Heart right ventricle (tissue), 16 donors: ENCODE measurements at regions not wholly inside any gene's neighbourhood (a gene's known extent, or its start where the extent isn't known, plus 50 kb on each side); places are given as distances from the start of the nearest gene placed in this dataset.
"Not testable (repeated sequence)": the region's sequence is repeated elsewhere in the genome, so short reads cannot be mapped to it uniquely, and the experiment has no call there.

Experiments used
- ATAC-seq, 8 donors: fragments of 200-7000 bp; cut with Tn5 transposase; one replicate each; pipeline ENCODE4 v1.9.1; 2020; ENCODE audit warnings: mild to moderate bottlenecking in 8 of 8, moderate library complexity in 8 of 8, moderate number of reproducible peaks in 1 of 8
- DNase-seq, 2 donors: peaks; one replicate each; pipeline ENCODE4 v3.0.0-alpha.2; 2020
- H3K27ac ChIP-seq, 10 donors: fragments of 200-600 bp; sonication (generic) in 2 of 10; one replicate each; pipeline versions ENCODE4 v1.5.0 to v1.8.0; 2020 to 2022; ENCODE audit warnings: mild to moderate bottlenecking in 3 of 10
- H3K27me3 ChIP-seq, 7 donors: fragments of 200-600 bp; one replicate each; pipeline ENCODE4 v1.8.0; 2021 to 2022; ENCODE audit warnings: mild to moderate bottlenecking in 2 of 7
- H3K36me3 ChIP-seq, 9 donors: fragments of 200-600 bp; sonication (generic) in 1 of 9; one replicate each; pipeline versions ENCODE4 v1.5.0 to v1.8.0; 2020 to 2022; ENCODE audit warnings: mild to moderate bottlenecking in 2 of 9
- H3K4me1 ChIP-seq, 9 donors: fragments of 200-600 bp; sonication (generic) in 1 of 9; one replicate each; pipeline versions ENCODE4 v1.5.0 to v1.8.0; 2020 to 2022; ENCODE audit warnings: mild to moderate bottlenecking in 4 of 9
- H3K4me3 ChIP-seq, 10 donors: fragments of 200-600 bp; sonication (generic) in 2 of 10; one replicate each; pipeline versions ENCODE4 v1.5.0 to v1.8.0; 2020 to 2022; ENCODE audit warnings: mild to moderate bottlenecking in 7 of 10, moderate library complexity in 2 of 10
- H3K9me3 ChIP-seq, 11 donors: fragments of 200-600 bp in 10 of 11; sonication (generic) in 2 of 11; one replicate each; pipeline versions ENCODE4 v1.5.0 to v1.8.0; 2013 to 2022; ENCODE audit warnings: mild to moderate bottlenecking in 2 of 11, control low read depth in 1 of 11, moderate library complexity in 1 of 11
- WGBS, 2 donors: extraction: QIAGEN DNeasy Blood & Tissue Kit; methylation state at CpG; one replicate each; pipeline ENCODE4 v1.1.7; 2013; ENCODE audit warnings: inconsistent platforms in 1 of 2; 5-methylcytosine and 5-hydroxymethylcytosine counted together
- intact Hi-C, 10 donors: fragments of 100-400 bp; cut with DNase I; formaldehyde crosslinking; loops; one replicate each; pipeline versions ENCODE4 v1.11.1 to v1.14.2; 2022
- TF ChIP-seq, protein P1 (sequence below), 9 donors: fragments of 200-600 bp; sonication (generic) in 2 of 9; IDR thresholded peaks; one replicate each; pipeline versions ENCODE4 v1.5.0 to v1.8.0; 2021 to 2022; ENCODE audit warnings: antibody characterized with exemption in 9 of 9, mild to moderate bottlenecking in 5 of 9, moderate library complexity in 1 of 9
- donor health status: Arrhythmogenic right ventricular cardiomyopathy.
- donor health status: ischemic (EF 13 %, LVEDD 7.1; RV severe dilation, severe dysfunction).
- donor health status: healthy with polysubstance abuse.
- donor health status: DM: no; HTN: yes; CAD: no.
- donor health status: DM: no; HTN: no; CAD: no.
- donor health status: ischemic (EF 25% LVEDD 6.9; RV normal size, moderate dysfunction).
- donor health status: ischemic (EF 25% LVEDD 5.7; RV mildly dilated, moderate dysfunction).
- donor health status: healthy.
- donor health status: DM: yes; HTN: yes; CAD: no.
- donor health status: Ischemic cardiomyopathy.
- donor health status: ischemic (EF 35%, LVEDD 5.7; RV mildly dilated, moderate dysfunction).
- donor health status: nonischemic (EF 11% LVEDD 7.7; RV severe dilation, severe dysfunction).
- donor health status: DM: yes; HTN: yes; CAD: no.
- donor health status: PGD.
- donor health status: ischemic (EF 29% LVEDD 5.4; RV normal size, mild dysfunction).
- donor health status: nonischemic (EF 23%, LVEDD 6.1; RV moderate dilation, normal function).

DNA sequence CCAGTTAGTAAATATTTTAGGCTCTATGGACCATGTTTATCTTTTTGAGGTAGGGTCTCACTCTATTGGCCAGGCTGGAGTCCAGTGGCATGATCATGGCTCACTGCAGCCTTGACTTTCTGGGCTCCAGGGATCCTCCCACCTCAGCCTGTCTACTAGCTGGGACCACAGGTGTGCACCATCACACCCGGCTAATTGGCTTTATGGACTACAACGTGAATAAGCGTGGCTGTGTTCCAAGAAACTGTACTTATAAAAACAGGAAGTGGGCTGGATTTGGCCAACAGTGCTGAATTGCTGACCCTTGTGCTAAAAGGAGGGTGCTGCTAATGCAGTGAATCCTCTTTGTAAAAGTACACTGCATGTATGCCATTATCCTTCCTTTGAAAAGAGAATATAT is 111.7 kb upstream of the CDK13 start:
- WGBS, 2 donors: 16 to 19% methylated on average over 3 of the region's 3 CpGs
- Histone ChIP-seq H3K27me3 (peaks cover 0 to 32% (median 0%) of the 10 kb centered on the region in 7 donors), H3K27ac (no peak overlapping the region), H3K4me3 (no peak overlapping the region), H3K9me3 (no peaks in the 10 kb centered on the region), H3K36me3 (no peaks in the 10 kb centered on the region), H3K4me1 (peaks cover 0 to 16% (median 6%) of the 10 kb centered on the region in 9 donors)
- intact Hi-C loops: no loop called here
- DNase-seq: peak in 1 of 2 donors; percentile 23
- TF ChIP-seq, protein P1, sequence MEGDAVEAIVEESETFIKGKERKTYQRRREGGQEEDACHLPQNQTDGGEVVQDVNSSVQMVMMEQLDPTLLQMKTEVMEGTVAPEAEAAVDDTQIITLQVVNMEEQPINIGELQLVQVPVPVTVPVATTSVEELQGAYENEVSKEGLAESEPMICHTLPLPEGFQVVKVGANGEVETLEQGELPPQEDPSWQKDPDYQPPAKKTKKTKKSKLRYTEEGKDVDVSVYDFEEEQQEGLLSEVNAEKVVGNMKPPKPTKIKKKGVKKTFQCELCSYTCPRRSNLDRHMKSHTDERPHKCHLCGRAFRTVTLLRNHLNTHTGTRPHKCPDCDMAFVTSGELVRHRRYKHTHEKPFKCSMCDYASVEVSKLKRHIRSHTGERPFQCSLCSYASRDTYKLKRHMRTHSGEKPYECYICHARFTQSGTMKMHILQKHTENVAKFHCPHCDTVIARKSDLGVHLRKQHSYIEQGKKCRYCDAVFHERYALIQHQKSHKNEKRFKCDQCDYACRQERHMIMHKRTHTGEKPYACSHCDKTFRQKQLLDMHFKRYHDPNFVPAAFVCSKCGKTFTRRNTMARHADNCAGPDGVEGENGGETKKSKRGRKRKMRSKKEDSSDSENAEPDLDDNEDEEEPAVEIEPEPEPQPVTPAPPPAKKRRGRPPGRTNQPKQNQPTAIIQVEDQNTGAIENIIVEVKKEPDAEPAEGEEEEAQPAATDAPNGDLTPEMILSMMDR (IDR thresholded peaks at IDR 0.05): no peak
- peak in 2 of 8 donors; percentile 37 to 59 for ATAC-seq

DNA sequence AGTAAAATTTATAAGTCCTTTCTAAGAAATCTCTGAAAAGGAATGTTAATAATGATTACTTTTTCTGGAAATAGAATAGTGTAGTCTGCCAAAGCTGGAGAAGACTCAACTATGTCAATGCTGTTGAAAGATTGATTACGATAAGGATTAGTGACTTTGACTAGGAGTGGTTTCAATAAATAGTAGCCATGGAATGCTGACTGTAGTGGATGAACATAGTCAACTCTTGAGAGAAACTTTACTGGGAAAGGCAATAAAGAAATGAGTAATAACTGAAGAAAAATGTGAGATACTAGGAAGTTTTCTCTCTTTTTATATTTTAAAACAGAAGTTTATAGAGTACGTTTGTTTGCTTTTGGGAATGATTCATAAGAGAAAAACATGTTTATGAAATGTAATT is 105.0 kb upstream of the CDK13 start:
- TF ChIP-seq, protein P1 (IDR thresholded peaks at IDR 0.05): no peak
- WGBS, 2 donors: 88 to 89% methylated on average over 2 of the region's 2 CpGs

DNA sequence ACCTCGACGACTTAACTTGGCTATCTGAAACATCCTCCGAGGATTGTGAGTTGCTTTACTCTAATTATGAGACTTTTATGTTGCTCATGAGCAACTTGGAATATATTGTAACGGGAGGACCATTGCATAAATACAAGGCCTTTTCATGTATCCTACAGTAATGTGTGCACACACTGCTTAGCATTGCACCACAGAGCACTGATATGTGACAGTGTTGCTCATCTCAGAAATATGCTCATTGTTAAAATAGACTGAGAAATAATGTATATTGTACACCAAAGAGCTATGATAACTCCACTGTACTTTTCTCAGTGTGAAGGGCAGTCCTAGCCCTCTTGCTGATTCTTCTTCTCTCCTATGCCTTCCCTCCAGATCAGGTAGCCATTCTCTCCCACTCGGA is 102.8 kb upstream of the CDK13 start:
- Histone ChIP-seq H3K27ac (no peak overlapping the region), H3K36me3 (no peaks in the 10 kb centered on the region), H3K27me3 (peaks cover 0 to 13% (median 8%) of the 10 kb centered on the region in 7 donors), H3K4me1 (no peaks in the 10 kb centered on the region), H3K4me3 (no peak overlapping the region), H3K9me3 (no peaks in the 10 kb centered on the region)
- TF ChIP-seq, protein P1 (IDR thresholded peaks at IDR 0.05): no peak
- DNase-seq: no peak
- ATAC-seq: no peak
- 87 to 91% methylated on average over 5 of the region's 5 CpGs for WGBS, 2 donors
- intact Hi-C loops: no loop called here

More for the DNA sequence above, 105.0 kb upstream of the CDK13 start:
- intact Hi-C loops: no loop called here
- DNase-seq: no peak
- Histone ChIP-seq H3K4me3 (no peak overlapping the region), H3K4me1 (no peaks in the 10 kb centered on the region), H3K36me3 (no peaks in the 10 kb centered on the region), H3K27me3 (no peaks in the 10 kb centered on the region), H3K9me3 (no peaks in the 10 kb centered on the region), H3K27ac (no peak overlapping the region)
- no peak for ATAC-seq

DNA sequence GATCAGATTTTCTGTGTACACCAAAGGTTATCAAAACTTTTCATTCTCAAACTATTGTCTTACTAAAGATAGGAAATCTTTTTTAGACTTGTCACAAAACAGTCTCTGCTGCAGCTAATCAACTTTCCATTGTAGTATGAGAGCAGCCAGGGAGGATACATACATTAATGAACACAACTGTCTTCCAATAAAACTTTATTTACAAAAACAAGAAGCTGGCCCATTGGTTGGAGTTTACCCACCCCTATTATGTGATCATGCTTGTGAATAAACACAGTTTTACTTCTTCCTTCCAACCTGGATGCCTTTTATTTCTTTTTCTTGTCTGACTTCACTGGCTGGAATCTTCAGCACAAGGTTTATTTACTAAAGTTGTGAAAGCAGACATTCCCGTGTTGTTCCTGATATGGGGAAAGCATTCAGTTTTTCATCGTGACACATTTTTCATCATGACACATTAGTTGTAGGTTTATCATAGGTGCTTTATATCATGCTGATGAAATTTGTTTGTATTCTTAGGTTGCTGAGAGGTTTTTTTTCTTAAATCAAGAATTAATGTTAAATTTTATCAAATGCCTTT is 98.5 kb upstream of the CDK13 start:
- intact Hi-C loops: no loop called here
- Histone ChIP-seq H3K27ac (no peak overlapping the region), H3K4me3 (no peak overlapping the region), H3K27me3 (peaks cover 0 to 14% (median 9%) of the 10 kb centered on the region in 7 donors), H3K36me3 (no peaks in the 10 kb centered on the region), H3K4me1 (peaks cover 0 to 9% (median 0%) of the 10 kb centered on the region in 9 donors), H3K9me3 (no peaks in the 10 kb centered on the region)
- TF ChIP-seq, protein P1 (IDR thresholded peaks at IDR 0.05): no peak
- no peak for ATAC-seq
- WGBS, 2 donors: 91 to 92% methylated on average over 2 of the region's 2 CpGs
- no peak for DNase-seq

DNA sequence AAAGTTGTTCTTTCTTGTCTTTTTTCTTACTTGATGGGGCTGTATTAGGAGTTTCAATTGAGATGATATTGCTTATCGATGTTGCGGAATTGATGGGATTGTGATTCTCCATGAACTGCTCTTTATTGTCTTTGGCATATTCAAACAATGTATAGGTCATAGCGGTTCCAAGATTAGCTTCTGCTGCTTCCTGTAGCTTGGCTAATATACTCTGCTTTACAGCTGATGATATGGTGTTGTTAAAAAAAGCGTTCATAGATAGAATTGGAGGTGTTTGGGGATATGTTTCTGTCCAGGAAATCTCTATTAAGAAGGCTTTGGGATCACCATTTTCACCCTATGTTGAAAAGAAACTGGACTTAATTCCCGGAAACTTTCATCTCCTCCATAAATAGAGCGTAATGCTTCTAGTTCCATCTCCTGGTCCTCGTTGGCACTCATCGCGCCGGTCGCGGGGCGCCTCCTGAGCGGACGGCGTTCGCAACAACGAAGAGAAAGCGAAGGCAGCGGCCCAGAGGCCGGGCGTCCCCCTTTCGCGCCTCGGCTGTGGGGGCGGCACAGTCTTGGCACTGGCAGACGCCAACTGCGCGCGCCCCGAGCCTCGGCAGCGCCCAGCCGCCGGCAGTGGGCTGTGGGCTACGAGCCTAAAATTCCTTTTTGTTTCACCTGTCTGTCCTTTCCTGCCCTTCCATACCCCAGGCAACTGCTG is 95.3 kb upstream of the CDK13 start:
- H3K4me3 ChIP-seq: peak overlapping the region; percentile 14 to 56 (median 46)
- peak; percentile 39 to 89 (median 82) for ATAC-seq
- H3K36me3 ChIP-seq, DNase-seq, H3K27ac ChIP-seq, intact Hi-C loops, H3K9me3 ChIP-seq, H3K4me1 ChIP-seq: not testable (repeated sequence)
- 7 to 8% methylated on average over 28 to 29 of the region's 36 CpGs for WGBS, 2 donors
- peaks cover 0 to 14% (median 9%) of the 10 kb centered on the region in 7 donors for H3K27me3 ChIP-seq
